ENCODE measurements at regions not wholly inside any gene's neighbourhood (a gene's known extent, or its start where the extent isn't known, plus 50 kb on each side); places are given as distances from the start of the nearest gene placed in this dataset.

GRCh38 chrY:7465185-7465621 is 553.7 kb upstream of the AMELY start:
- ATAC-seq, result peak; percentile 30
- no peaks in the 10 kb centered on the region for H3K36me3 ChIP-seq (replicated peaks in 1 of 2; ENCODE audit: insufficient read depth in 1 of 2, low read depth in 2 of 2)
- WGBS, 2 donors, result 48 to 84% methylated on average over 6 of the region's 6 CpGs
- H3K9me3 ChIP-seq, result no peaks in the 10 kb centered on the region
- H3K27ac ChIP-seq, result no peak overlapping the region
- no peaks in the 10 kb centered on the region for H3K27me3 ChIP-seq
- intact Hi-C loops (cut with DNase I), result no loop called here
- TF ChIP-seq CTCF (IDR thresholded peaks at IDR 0.05), result no peak
- no peak for TF ChIP-seq POLR2A (IDR thresholded peaks at IDR 0.05)
- no peak overlapping the region for H3K4me3 ChIP-seq
- H3K4me1 ChIP-seq, result no peaks in the 10 kb centered on the region
- peak in 1 of 4 donors; percentile 20 for DNase-seq

- WGBS, 2 donors, result 83 to 85% methylated on average over 2 of the region's 2 CpGs
- no peak overlapping the region for H3K27ac ChIP-seq
- intact Hi-C loops (cut with DNase I), result no loop called here
- H3K9me3 ChIP-seq, result no peaks in the 10 kb centered on the region
- no peaks in the 10 kb centered on the region for H3K36me3 ChIP-seq (replicated peaks in 1 of 2; ENCODE audit: insufficient read depth in 1 of 2, low read depth in 2 of 2)
- no peak overlapping the region for H3K4me3 ChIP-seq
- ATAC-seq, result no peak
- no peak for TF ChIP-seq POLR2A (IDR thresholded peaks at IDR 0.05)
- no peak for DNase-seq
- H3K27me3 ChIP-seq, result no peaks in the 10 kb centered on the region
- H3K4me1 ChIP-seq, result no peaks in the 10 kb centered on the region
Observed at GRCh38 chrY:7464742-7465141, 553.2 kb upstream of the AMELY start.

- TF ChIP-seq CTCF (IDR thresholded peaks at IDR 0.05), result no peak
- no peak for TF ChIP-seq POLR2A (IDR thresholded peaks at IDR 0.05)
- intact Hi-C loops (cut with DNase I), result no loop called here
Observed at GRCh38 chrY:7463711-7464110, 552.2 kb upstream of the AMELY start.

GRCh38 chrY:7463196-7463595 is 551.6 kb upstream of the AMELY start:
- Histone ChIP-seq H3K9me3 (no peaks in the 10 kb centered on the region), H3K36me3 (replicated peaks in 1 of 2; ENCODE audit: insufficient read depth in 1 of 2, low read depth in 2 of 2) (no peaks in the 10 kb centered on the region), H3K4me1 (peaks cover 6% of the 10 kb centered on the region), H3K27me3 (no peaks in the 10 kb centered on the region), H3K4me3 (no peak overlapping the region), H3K27ac (no peak overlapping the region)
- DNase-seq, result no peak
- 72 to 73% methylated on average over 2 of the region's 2 CpGs for WGBS, 2 donors
- no peak for ATAC-seq
- intact Hi-C loops (cut with DNase I), result no loop called here
- no peak for TF ChIP-seq POLR2A (IDR thresholded peaks at IDR 0.05)
- TF ChIP-seq CTCF (IDR thresholded peaks at IDR 0.05), result no peak

More at GRCh38 chrY:7463711-7464110, 552.2 kb upstream of the AMELY start:
- no peaks in the 10 kb centered on the region for H3K36me3 ChIP-seq (replicated peaks in 1 of 2; ENCODE audit: insufficient read depth in 1 of 2, low read depth in 2 of 2)
- ATAC-seq (no peak), DNase-seq (no peak)
- no peak overlapping the region for H3K4me3 ChIP-seq
- no peaks in the 10 kb centered on the region for H3K27me3 ChIP-seq
- H3K4me1 ChIP-seq, result peaks cover 2% of the 10 kb centered on the region
- WGBS, 2 donors, result 74 to 92% methylated on average over 2 of the region's 2 CpGs
- H3K27ac ChIP-seq, result no peak overlapping the region
- no peaks in the 10 kb centered on the region for H3K9me3 ChIP-seq

- H3K4me3 ChIP-seq, result no peak overlapping the region
- 46 to 57% methylated on average over 2 of the region's 2 CpGs for WGBS, 2 donors
- ATAC-seq, result no peak
- no peaks in the 10 kb centered on the region for H3K27me3 ChIP-seq
- no peaks in the 10 kb centered on the region for H3K9me3 ChIP-seq
- H3K36me3 ChIP-seq (replicated peaks in 1 of 2; ENCODE audit: insufficient read depth in 1 of 2, low read depth in 2 of 2), result no peaks in the 10 kb centered on the region
- H3K27ac ChIP-seq, result no peak overlapping the region
- no peak for DNase-seq
- intact Hi-C loops (cut with DNase I), result no loop called here
- H3K4me1 ChIP-seq, result peaks cover 6% of the 10 kb centered on the region
- TF ChIP-seq CTCF (IDR thresholded peaks at IDR 0.05), result no peak
- TF ChIP-seq POLR2A (IDR thresholded peaks at IDR 0.05), result no peak
Observed at GRCh38 chrY:7462657-7463056, 551.1 kb upstream of the AMELY start.
